ENCODE measurements at regions not wholly inside any gene's neighbourhood (a gene's known extent, or its start where the extent isn't known, plus 50 kb on each side); places are given as distances from the start of the nearest gene placed in this dataset.

DNA sequence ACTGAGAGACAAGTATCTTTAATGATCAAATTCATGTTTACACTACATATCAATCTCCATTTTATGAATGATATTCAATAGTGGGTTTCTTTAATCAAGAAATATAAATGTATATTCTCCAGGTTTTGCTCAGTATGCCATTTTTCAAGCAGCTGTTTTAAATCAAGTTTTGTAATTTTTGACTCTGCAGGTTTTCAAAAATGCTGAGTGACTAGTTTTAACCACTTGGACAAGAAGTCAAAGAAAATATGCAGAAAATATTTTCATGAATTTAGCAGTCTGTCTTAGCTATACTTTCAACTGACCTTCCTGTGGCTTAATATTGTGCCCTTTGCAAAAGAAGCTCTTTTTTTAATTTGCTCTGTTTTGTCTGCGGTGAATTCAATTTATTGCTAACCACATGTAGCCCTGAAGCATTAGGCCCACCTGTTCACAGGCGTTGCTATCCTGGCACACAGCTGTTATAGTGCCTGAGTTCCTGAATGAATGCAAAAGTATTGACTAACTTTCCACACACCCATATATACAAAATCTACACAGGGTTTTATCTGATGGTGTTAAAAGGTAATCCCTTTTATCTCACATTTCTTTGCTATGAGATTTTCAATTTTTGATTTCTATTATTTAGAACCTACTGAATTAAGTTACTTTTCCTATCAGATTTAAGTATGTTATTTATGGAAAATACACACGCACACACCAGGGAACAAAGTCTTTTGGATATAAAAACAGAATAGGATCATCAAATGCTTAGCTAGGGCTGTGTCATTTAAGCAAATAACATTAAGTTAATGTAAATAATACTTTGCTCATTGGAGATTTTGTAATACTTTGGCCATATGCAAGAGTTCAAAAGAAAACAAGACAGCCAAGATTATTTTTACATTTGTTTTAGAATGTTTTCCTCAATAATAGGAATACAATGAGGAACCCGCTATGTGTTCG is 1166.1 kb upstream of the GBE1 start:
- ATAC-seq (replicated peaks in 1 of 4) (no peak), DNase-seq (no peak)
- Histone ChIP-seq H3K9me3 (no peaks in the 10 kb centered on the region), H3K27me3 (replicated peaks in 1 of 2; ENCODE audit: control insufficient read depth in 2 of 2, extremely low read depth in 1 of 2, insufficient read depth in 2 of 2, low read length in 1 of 2) (no peaks in the 10 kb centered on the region), H3K27ac (ENCODE audit: low read length) (no peak overlapping the region), H3K4me1 (ENCODE audit: control insufficient read depth in 1 of 2, extremely low read depth in 1 of 2, insufficient read depth in 2 of 2, low read length in 2 of 2) (no peaks in the 10 kb centered on the region), H3K36me3 (ENCODE audit: control insufficient read depth in 2 of 2, extremely low read depth in 1 of 2, insufficient read depth in 1 of 2, low read length in 1 of 2) (no peaks in the 10 kb centered on the region), H3K4me3 (ENCODE audit: control insufficient read depth in 1 of 2, extremely low read depth in 1 of 2, low read length in 1 of 2) (no peak overlapping the region)
- H3K9me3 Mint-ChIP-seq: peaks cover 11 to 12% (median 12%) of the 10 kb centered on the region in 3 donors
- no CpG with 5 or more reads among the region's 5 CpGs for WGBS (ENCODE audit: insufficient coverage)
- H3K4me1 Mint-ChIP-seq: no peaks in the 10 kb centered on the region
- no peaks in the 10 kb centered on the region for H3K36me3 Mint-ChIP-seq
- H3K27ac Mint-ChIP-seq: no peak overlapping the region
- POLR2A ChIA-PET: no interaction called here
- no peaks in the 10 kb centered on the region for H3K27me3 Mint-ChIP-seq
- H3K4me3 Mint-ChIP-seq: no peak overlapping the region
- CTCF ChIA-PET: no interaction called here

DNA sequence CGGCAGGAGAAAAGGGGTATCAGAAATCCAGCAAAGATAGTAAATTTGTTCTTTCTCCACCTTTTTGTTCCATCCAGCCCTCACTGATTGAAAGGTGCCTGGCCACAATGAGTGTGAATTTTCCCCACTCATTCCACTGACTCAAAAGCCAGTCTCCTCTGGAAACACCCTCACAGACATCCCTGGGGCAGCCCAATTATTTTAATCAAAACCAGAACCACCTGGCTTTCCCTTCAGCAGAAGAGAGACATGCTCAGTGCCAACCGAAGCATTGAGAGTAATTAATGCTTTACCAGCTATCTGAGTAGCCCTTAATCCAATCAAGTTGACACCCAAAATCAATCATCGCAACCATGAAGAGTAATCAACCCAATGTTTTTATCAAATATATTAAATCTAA is 1129.6 kb upstream of the GBE1 start:
- no peaks in the 10 kb centered on the region for H3K4me1 ChIP-seq (ENCODE audit: control insufficient read depth in 1 of 2, extremely low read depth in 1 of 2, insufficient read depth in 2 of 2, low read length in 2 of 2)
- ChIA-PET CTCF (no interaction called here), POLR2A (no interaction called here)
- H3K9me3 ChIP-seq: no peaks in the 10 kb centered on the region
- no peaks in the 10 kb centered on the region for H3K27me3 ChIP-seq (replicated peaks in 1 of 2; ENCODE audit: control insufficient read depth in 2 of 2, extremely low read depth in 1 of 2, insufficient read depth in 2 of 2, low read length in 1 of 2)
- H3K4me3 Mint-ChIP-seq: no peak overlapping the region
- H3K9me3 Mint-ChIP-seq: peaks cover 6 to 24% (median 10%) of the 10 kb centered on the region in 3 donors
- no peak overlapping the region for H3K27ac ChIP-seq (ENCODE audit: low read length)
- no peaks in the 10 kb centered on the region for H3K36me3 ChIP-seq (ENCODE audit: control insufficient read depth in 2 of 2, extremely low read depth in 1 of 2, insufficient read depth in 1 of 2, low read length in 1 of 2)
- ATAC-seq (replicated peaks in 1 of 4) (no peak), DNase-seq (no peak)
- 0% methylated on average over 1 of the region's 3 CpGs for WGBS (ENCODE audit: insufficient coverage)
- H3K27ac Mint-ChIP-seq: no peak overlapping the region
- no peaks in the 10 kb centered on the region for H3K4me1 Mint-ChIP-seq
- no peak overlapping the region for H3K4me3 ChIP-seq (ENCODE audit: control insufficient read depth in 1 of 2, extremely low read depth in 1 of 2, low read length in 1 of 2)
- H3K27me3 Mint-ChIP-seq: no peaks in the 10 kb centered on the region
- no peaks in the 10 kb centered on the region for H3K36me3 Mint-ChIP-seq

- DNase-seq (no peak), ATAC-seq (replicated peaks in 1 of 4) (no peak)
- H3K27me3 Mint-ChIP-seq: no peaks in the 10 kb centered on the region
- POLR2A ChIA-PET: no interaction called here
- H3K4me1 ChIP-seq (ENCODE audit: control insufficient read depth in 1 of 2, extremely low read depth in 1 of 2, insufficient read depth in 2 of 2, low read length in 2 of 2): no peaks in the 10 kb centered on the region
- H3K4me3 Mint-ChIP-seq: no peak overlapping the region
- H3K9me3 Mint-ChIP-seq: peaks cover 7 to 26% (median 12%) of the 10 kb centered on the region in 3 donors
- WGBS (ENCODE audit: insufficient coverage): 61% methylated on average over 1 of the region's 2 CpGs
- H3K4me3 ChIP-seq (ENCODE audit: control insufficient read depth in 1 of 2, extremely low read depth in 1 of 2, low read length in 1 of 2): no peak overlapping the region
- no peaks in the 10 kb centered on the region for H3K9me3 ChIP-seq
- H3K27me3 ChIP-seq (replicated peaks in 1 of 2; ENCODE audit: control insufficient read depth in 2 of 2, extremely low read depth in 1 of 2, insufficient read depth in 2 of 2, low read length in 1 of 2): no peaks in the 10 kb centered on the region
- H3K27ac Mint-ChIP-seq: no peak overlapping the region
- no peaks in the 10 kb centered on the region for H3K4me1 Mint-ChIP-seq
- H3K36me3 Mint-ChIP-seq: no peaks in the 10 kb centered on the region
- no peak overlapping the region for H3K27ac ChIP-seq (ENCODE audit: low read length)
- CTCF ChIA-PET: no interaction called here
- no peaks in the 10 kb centered on the region for H3K36me3 ChIP-seq (ENCODE audit: control insufficient read depth in 2 of 2, extremely low read depth in 1 of 2, insufficient read depth in 1 of 2, low read length in 1 of 2)
These were observed 1121.6 kb upstream of the GBE1 start for GRCh38 chr3:82883072-82883471.

DNA sequence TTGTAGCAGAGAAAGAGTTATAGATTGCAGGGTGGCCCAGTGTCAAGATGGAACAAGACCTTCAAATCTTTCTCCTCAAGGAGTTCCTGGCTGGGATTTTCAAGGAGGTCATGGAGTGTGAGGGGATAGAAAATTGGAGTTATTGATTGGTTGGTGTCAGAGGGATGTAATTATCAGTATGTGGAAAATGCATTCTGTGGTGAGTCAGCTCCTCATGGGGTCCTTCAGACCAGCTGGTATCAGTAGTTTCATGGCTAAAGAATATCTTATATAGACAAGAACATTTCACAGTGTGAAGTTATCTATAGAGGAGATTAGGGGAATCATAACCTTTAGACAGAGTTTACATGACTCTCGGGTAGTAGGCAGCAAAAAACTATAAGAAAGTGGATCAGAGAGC is 1114.0 kb upstream of the GBE1 start:
- Mint-ChIP-seq H3K9me3 (peaks cover 0 to 7% (median 5%) of the 10 kb centered on the region in 3 donors), H3K27me3 (no peaks in the 10 kb centered on the region), H3K36me3 (no peaks in the 10 kb centered on the region), H3K4me1 (no peaks in the 10 kb centered on the region), H3K27ac (no peak overlapping the region), H3K4me3 (no peak overlapping the region)
- no peak for DNase-seq
- POLR2A ChIA-PET: no interaction called here
- H3K36me3 ChIP-seq (ENCODE audit: control insufficient read depth in 2 of 2, extremely low read depth in 1 of 2, insufficient read depth in 1 of 2, low read length in 1 of 2): no peaks in the 10 kb centered on the region
- no peak overlapping the region for H3K27ac ChIP-seq (ENCODE audit: low read length)
- H3K9me3 ChIP-seq: no peaks in the 10 kb centered on the region
- no peak overlapping the region for H3K4me3 ChIP-seq (ENCODE audit: control insufficient read depth in 1 of 2, extremely low read depth in 1 of 2, low read length in 1 of 2)
- no CpG with 5 or more reads among the region's 1 CpG for WGBS (ENCODE audit: insufficient coverage)
- no peaks in the 10 kb centered on the region for H3K27me3 ChIP-seq (replicated peaks in 1 of 2; ENCODE audit: control insufficient read depth in 2 of 2, extremely low read depth in 1 of 2, insufficient read depth in 2 of 2, low read length in 1 of 2)
- H3K4me1 ChIP-seq (ENCODE audit: control insufficient read depth in 1 of 2, extremely low read depth in 1 of 2, insufficient read depth in 2 of 2, low read length in 2 of 2): no peaks in the 10 kb centered on the region
- CTCF ChIA-PET: no interaction called here
- ATAC-seq (replicated peaks in 1 of 4): no peak

DNA sequence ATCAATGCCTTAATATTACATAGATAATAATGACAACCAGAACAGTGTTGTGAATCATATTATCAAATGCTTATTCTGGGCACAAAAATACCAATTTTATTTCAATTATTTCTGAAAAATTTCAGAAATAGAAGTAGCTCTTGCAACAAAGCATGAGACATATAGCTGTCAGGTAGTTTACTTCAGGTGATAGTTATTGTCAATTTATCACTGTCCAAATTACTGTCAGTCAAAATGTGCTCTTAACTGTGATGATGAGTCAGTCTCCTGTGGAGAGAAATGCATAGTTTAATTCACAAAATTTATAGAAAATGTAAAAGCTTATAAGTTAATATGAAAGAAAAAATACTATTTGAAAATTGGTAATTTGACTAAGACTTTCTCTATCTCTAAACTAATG is 1078.4 kb upstream of the GBE1 start:
- POLR2A ChIA-PET: interaction anchor here in 1 of 2 donors (0.6 kb wide), 1 partner anchor 16 kb away, joined by 3 read pairs; no protein-coding TSS in a partner anchor
- H3K9me3 ChIP-seq: peaks cover 3% of the 10 kb centered on the region
- no peaks in the 10 kb centered on the region for H3K27me3 ChIP-seq (replicated peaks in 1 of 2; ENCODE audit: control insufficient read depth in 2 of 2, extremely low read depth in 1 of 2, insufficient read depth in 2 of 2, low read length in 1 of 2)
- no peak for DNase-seq
- no peaks in the 10 kb centered on the region for H3K4me1 ChIP-seq (ENCODE audit: control insufficient read depth in 1 of 2, extremely low read depth in 1 of 2, insufficient read depth in 2 of 2, low read length in 2 of 2)
- Mint-ChIP-seq H3K9me3 (peaks cover 16 to 26% (median 19%) of the 10 kb centered on the region in 3 donors), H3K4me3 (no peak overlapping the region), H3K27me3 (no peaks in the 10 kb centered on the region), H3K4me1 (no peaks in the 10 kb centered on the region), H3K36me3 (no peaks in the 10 kb centered on the region), H3K27ac (no peak overlapping the region)
- no peak for ATAC-seq (replicated peaks in 1 of 4)
- no peak overlapping the region for H3K4me3 ChIP-seq (ENCODE audit: control insufficient read depth in 1 of 2, extremely low read depth in 1 of 2, low read length in 1 of 2)
- no peaks in the 10 kb centered on the region for H3K36me3 ChIP-seq (ENCODE audit: control insufficient read depth in 2 of 2, extremely low read depth in 1 of 2, insufficient read depth in 1 of 2, low read length in 1 of 2)
- no peak overlapping the region for H3K27ac ChIP-seq (ENCODE audit: low read length)
- CTCF ChIA-PET: no interaction called here

DNA sequence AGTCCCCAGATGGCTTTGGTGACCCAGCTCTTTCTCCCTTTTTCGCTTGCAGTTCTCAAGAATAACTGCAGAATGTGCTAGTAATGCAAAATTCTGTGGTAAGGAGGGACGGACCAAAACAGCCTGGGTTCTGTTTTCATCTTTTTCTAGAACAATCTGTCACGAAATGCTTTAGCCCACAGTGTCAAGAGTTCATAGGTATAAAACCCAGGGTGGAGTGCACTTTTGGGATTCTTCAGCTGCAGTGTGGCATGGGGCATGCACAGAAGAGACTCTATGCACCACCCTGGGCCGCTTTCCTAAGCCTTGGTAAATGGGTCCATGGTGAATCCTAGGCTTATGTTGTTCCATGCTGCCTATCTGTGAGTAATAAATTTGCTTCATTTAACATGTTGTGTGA is 1072.7 kb upstream of the GBE1 start:
- no peaks in the 10 kb centered on the region for H3K36me3 ChIP-seq (ENCODE audit: control insufficient read depth in 2 of 2, extremely low read depth in 1 of 2, insufficient read depth in 1 of 2, low read length in 1 of 2)
- H3K4me3 ChIP-seq (ENCODE audit: control insufficient read depth in 1 of 2, extremely low read depth in 1 of 2, low read length in 1 of 2): no peak overlapping the region
- Mint-ChIP-seq H3K9me3 (peaks cover 8 to 23% (median 18%) of the 10 kb centered on the region in 3 donors), H3K36me3 (no peaks in the 10 kb centered on the region), H3K4me1 (no peaks in the 10 kb centered on the region), H3K27me3 (no peaks in the 10 kb centered on the region), H3K4me3 (no peak overlapping the region), H3K27ac (no peak overlapping the region)
- no peaks in the 10 kb centered on the region for H3K9me3 ChIP-seq
- H3K4me1 ChIP-seq (ENCODE audit: control insufficient read depth in 1 of 2, extremely low read depth in 1 of 2, insufficient read depth in 2 of 2, low read length in 2 of 2): no peaks in the 10 kb centered on the region
- DNase-seq: no peak
- ATAC-seq (replicated peaks in 1 of 4): no peak
- POLR2A ChIA-PET: no interaction called here
- WGBS (ENCODE audit: insufficient coverage): 40% methylated on average over 3 of the region's 4 CpGs
- H3K27me3 ChIP-seq (replicated peaks in 1 of 2; ENCODE audit: control insufficient read depth in 2 of 2, extremely low read depth in 1 of 2, insufficient read depth in 2 of 2, low read length in 1 of 2): no peaks in the 10 kb centered on the region
- H3K27ac ChIP-seq (ENCODE audit: low read length): no peak overlapping the region
- CTCF ChIA-PET: no interaction called here
